HG03064 (cell line): ENCODE measurements at regions not wholly inside any gene's neighbourhood (a gene's known extent, or its start where the extent isn't known, plus 50 kb on each side); places are given as distances from the start of the nearest gene placed in this dataset.
A peak's percentile ranks its signal among the peaks of the same experiment; 100 is the strongest.
"Not testable (repeated sequence)": the region's sequence is repeated elsewhere in the genome, so short reads cannot be mapped to it uniquely, and the experiment has no call there.

Source experiments
- ATAC-seq: cut with Tn5 transposase; IDR thresholded peaks from one replicate; pipeline ENCODE4 v1.9.1; 2021; ENCODE audit warnings: low read depth; ENCODE audit not compliant: unreplicated experiment

GRCh38 chr1:221478050-221478949 lies 263.6 kb downstream of the DUSP10 start:
- ATAC-seq: peak; percentile 98

DNA sequence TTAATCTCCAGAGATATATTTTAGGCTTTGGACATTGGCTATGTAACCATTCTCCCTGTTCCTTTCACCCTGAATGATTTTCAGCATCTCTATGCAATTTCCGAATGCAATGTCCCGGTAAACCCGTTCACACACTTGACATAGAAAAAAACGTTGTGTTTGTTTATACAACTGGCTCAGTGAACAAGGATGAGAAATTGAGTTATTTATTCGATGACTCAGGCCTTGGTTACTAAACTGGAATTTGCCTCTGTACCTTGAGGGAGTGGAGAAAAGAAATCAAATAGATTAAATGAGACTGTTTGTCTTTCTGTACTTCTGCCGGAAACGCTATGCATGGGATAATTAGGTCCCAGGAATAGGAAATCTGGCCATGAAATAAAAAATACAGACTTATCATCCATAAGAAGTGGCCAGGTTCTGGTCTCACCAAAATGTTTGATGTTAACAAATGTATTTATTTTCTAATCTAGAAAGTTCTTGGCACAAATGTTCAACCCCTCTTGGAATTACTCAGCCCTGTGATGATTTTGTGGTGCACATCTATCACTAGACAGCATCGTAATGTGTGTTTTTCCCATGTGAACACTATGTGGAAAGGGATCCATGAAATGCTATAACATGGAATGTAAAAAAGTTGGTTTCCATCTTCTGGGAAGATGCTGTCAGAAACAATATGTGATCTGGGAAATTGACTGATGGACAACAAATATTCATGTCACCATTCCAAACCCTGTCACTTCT lies 253.9 kb downstream of the DUSP10 start:
- no peak for ATAC-seq

- no peak for ATAC-seq
Measured at GRCh38 chr1:221488550-221488949, 253.3 kb downstream of the DUSP10 start.

GRCh38 chr1:221494670-221495069 lies 247.2 kb downstream of the DUSP10 start:
- ATAC-seq: no peak

DNA sequence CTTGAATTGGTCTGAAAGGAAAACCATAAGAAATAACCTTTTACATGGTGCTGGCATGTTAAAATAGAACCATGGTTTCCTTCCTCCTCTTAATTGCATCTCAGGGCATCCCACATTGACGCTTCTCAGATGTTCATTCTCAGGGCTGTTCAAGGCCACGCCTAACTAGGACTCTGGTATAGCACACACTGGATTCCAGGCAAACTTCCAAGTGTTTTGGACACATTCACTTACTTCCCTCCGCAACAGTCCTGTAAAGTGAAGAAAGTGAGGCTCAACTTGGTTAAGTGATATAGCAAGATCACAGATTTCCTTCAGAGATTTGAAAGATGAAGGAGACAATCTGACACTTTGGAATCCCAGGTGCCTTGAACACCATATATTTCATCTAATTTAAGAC lies 244.8 kb downstream of the DUSP10 start:
- ATAC-seq: no peak

DNA sequence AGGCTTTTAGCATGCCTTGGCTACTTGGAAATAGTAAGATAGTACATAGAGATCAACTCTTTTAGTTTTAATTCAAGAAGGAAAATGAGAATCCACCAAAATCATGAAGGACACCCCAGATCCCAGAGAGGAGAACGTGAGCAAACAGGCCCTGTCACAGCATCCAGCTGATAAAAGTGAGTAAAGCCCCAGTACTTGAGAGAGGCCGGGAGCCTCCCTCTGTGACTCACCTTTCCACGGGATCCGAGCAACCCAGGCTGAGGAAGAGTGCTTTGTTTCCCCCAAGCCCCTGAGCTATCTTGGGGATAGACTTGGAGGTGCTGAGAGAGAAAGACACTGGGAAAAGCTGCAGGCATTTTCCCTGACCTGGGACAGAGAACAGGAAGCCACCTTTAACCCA lies 238.6 kb downstream of the DUSP10 start:
- ATAC-seq: no peak

GRCh38 chr1:221509575-221510355 lies 232.1 kb downstream of the DUSP10 start:
- ATAC-seq: no peak

- ATAC-seq: no peak
Measured at GRCh38 chr1:221510793-221511503, 230.9 kb downstream of the DUSP10 start.

GRCh38 chr1:221511797-221512196 lies 230.1 kb downstream of the DUSP10 start:
- no peak for ATAC-seq

DNA sequence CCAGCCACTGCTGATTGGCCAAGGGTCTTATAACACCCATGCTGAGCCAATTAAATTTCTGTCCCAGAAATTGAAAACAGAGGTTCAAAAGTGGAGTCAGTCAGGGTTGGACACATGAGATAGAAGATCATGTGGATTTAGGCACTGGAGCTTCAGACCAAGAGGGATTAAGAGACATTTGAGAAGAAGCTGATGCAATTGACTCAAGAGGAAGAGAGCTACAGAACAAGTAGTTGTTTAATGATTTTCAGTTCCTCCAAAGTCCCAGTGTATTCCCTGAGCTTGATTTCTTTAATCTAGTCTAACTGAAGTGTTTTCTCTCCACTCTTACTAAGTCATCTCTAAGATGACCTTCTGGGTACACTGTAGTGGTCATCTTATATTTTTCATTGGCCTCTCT lies 227.1 kb downstream of the DUSP10 start:
- ATAC-seq: no peak

DNA sequence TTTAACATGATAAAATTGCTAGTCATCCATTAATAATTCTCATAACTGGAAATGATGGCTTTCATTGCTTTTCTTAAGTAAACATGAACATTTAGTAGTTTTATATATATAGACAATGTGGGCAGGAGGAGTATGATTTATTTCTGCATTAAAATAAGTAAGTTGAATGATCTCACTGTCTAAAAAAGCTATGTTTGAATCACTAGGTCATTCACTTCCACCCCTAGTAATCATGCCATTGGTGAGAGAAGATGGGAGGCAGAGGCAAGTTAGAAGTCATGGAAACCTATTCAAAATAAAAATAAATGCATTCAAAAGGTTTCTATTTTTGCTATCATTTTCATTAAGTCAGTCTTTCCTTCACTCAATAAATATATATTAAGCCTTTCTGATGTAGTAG lies 226.4 kb downstream of the DUSP10 start:
- no peak for ATAC-seq

DNA sequence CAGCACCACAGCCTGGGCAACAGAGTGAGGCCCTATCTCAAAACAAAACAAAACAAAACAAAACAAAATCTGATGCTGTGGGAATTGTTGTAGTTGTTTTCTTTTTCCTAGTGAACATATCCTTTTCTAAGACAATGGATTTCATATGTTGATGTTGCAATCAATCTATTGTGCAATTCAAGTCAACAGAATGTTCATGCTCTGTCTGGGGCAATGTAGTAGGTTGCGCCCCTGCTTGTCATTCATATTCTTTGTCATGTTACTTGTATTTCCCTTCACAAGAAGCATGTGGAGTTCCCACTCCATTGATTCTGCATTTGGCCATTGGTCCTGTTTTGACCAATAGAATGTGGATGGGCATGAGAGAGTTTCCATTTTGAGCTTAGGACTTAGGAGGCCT lies 223.9 kb downstream of the DUSP10 start:
- ATAC-seq: no peak

DNA sequence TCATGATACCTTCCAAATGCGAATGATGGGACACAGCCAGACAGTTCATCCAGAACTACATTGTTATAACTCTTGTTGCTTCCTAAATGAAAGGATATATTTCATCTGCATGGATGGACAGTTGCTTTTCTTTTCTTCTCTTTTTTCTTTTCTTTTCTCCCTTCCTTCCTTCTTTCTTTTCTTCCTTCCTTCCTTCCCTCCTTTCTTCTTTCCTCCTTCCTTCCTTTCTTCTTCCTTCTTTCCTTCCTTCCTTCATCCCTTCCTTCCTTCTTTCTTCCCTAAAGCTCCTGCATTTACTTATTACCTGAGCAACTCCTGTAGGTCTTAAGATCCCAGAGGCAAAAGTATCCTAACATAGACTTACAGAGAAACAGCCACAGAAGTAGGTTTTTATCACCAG lies 221.6 kb downstream of the DUSP10 start:
- ATAC-seq: no peak

DNA sequence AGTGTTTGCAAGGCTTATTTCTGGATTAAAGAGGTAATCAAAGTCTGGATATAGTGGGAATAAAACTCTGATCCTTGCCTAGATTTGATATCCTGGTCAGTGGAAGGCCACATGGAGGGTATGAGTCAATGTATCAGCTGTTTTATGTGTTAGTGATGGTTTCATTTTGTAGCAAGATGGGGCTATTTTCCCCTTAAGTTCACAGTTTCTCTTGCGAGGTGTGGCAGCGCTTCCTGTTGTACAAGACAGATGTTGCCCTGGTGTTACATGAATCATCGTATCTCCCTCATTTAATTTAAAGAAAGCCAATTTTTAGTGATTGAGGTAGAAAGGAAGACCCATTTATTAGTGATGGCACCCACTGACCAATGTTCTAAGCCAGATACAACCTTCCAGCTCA lies 220.2 kb downstream of the DUSP10 start:
- ATAC-seq: no peak

GRCh38 chr1:221522529-221522940 lies 219.4 kb downstream of the DUSP10 start:
- ATAC-seq: no peak

- ATAC-seq: no peak
Measured at GRCh38 chr1:221525749-221526148, 216.1 kb downstream of the DUSP10 start.

- no peak for ATAC-seq
Measured at GRCh38 chr1:221527302-221527701, 214.6 kb downstream of the DUSP10 start.

GRCh38 chr1:221527886-221528624 lies 213.8 kb downstream of the DUSP10 start:
- no peak for ATAC-seq

- not testable (repeated sequence) for ATAC-seq
Measured at GRCh38 chr1:221530159-221530558, 211.7 kb downstream of the DUSP10 start.

- ATAC-seq: no peak
Measured at GRCh38 chr1:221530791-221531190, 211.1 kb downstream of the DUSP10 start.
